Chondrocyte (in vitro differentiated cells): ENCODE measurements at regions not wholly inside any gene's neighbourhood (a gene's known extent, or its start where the extent isn't known, plus 50 kb on each side); places are given as distances from the start of the nearest gene placed in this dataset.
"Not testable (repeated sequence)": the region's sequence is repeated elsewhere in the genome, so short reads cannot be mapped to it uniquely, and the experiment has no call there.

Experiments
- DNase-seq: peaks from one replicate; pipeline ENCODE4 v3.0.0; 2021; ENCODE audit warnings: mixed read lengths, low spot score
- H3K27ac Mint-ChIP-seq: one replicate; pipeline ENCODE4 v1.8.0; 2021; ENCODE audit warnings: mild to moderate bottlenecking, moderate library complexity, mixed read lengths; ENCODE audit not compliant: unreplicated experiment
- H3K27me3 Mint-ChIP-seq: 2 replicates; pipeline ENCODE4 v1.8.0; 2021; ENCODE audit warnings: low read depth, mixed read lengths
- H3K36me3 Mint-ChIP-seq: 2 replicates; pipeline ENCODE4 v1.8.0; 2021; ENCODE audit warnings: low read depth, mixed read lengths
- H3K4me1 Mint-ChIP-seq: 2 replicates; pipeline ENCODE4 v1.8.0; 2021; ENCODE audit warnings: low read depth, mild to moderate bottlenecking, mixed read lengths
- H3K4me3 Mint-ChIP-seq: one replicate; pipeline ENCODE4 v1.8.0; 2021; ENCODE audit warnings: mild to moderate bottlenecking, moderate library complexity, mixed read lengths; ENCODE audit not compliant: unreplicated experiment
- H3K9me3 Mint-ChIP-seq: 2 replicates; pipeline ENCODE4 v1.8.0; 2021; ENCODE audit warnings: low read depth, mixed read lengths
- CTCF ChIP-seq: fragments of 200-600 bp; sonication (generic); IDR thresholded peaks from 2 replicates; pipeline ENCODE4 v1.5.0; 2021; ENCODE audit warnings: antibody characterized with exemption, mild to moderate bottlenecking, moderate library complexity

GRCh38 chr5:54794135-54794975 lies 191.0 kb downstream of the ESM1 start:
- H3K36me3 Mint-ChIP-seq, result peaks cover 5% of the 10 kb centered on the region
- H3K9me3 Mint-ChIP-seq, result peaks cover 13% of the 10 kb centered on the region
- TF ChIP-seq CTCF, result no peak
- H3K4me3 Mint-ChIP-seq, result no peak overlapping the region
- H3K27ac Mint-ChIP-seq, result peak overlapping the region; percentile 41
- H3K4me1 Mint-ChIP-seq, result peaks cover 20% of the 10 kb centered on the region
- peaks cover 2% of the 10 kb centered on the region for H3K27me3 Mint-ChIP-seq
- no peak for DNase-seq

GRCh38 chr5:54793468-54794134 lies 191.8 kb downstream of the ESM1 start:
- H3K27ac Mint-ChIP-seq, result peak overlapping the region; percentile 41
- DNase-seq, result no peak

GRCh38 chr5:54792611-54793404 lies 192.6 kb downstream of the ESM1 start:
- Mint-ChIP-seq H3K4me1 (peaks cover 20% of the 10 kb centered on the region), H3K9me3 (peaks cover 13% of the 10 kb centered on the region), H3K27ac (no peak overlapping the region), H3K27me3 (peaks cover 2% of the 10 kb centered on the region), H3K36me3 (peaks cover 5% of the 10 kb centered on the region), H3K4me3 (no peak overlapping the region)
- DNase-seq, result no peak
- no peak for TF ChIP-seq CTCF

More at GRCh38 chr5:54793468-54794134, 191.8 kb downstream of the ESM1 start:
- TF ChIP-seq CTCF, result no peak
- Mint-ChIP-seq H3K4me1 (peaks cover 20% of the 10 kb centered on the region), H3K4me3 (no peak overlapping the region), H3K27me3 (peaks cover 2% of the 10 kb centered on the region), H3K9me3 (peaks cover 13% of the 10 kb centered on the region), H3K36me3 (peaks cover 5% of the 10 kb centered on the region)

- Mint-ChIP-seq H3K4me1 (peaks cover 25% of the 10 kb centered on the region), H3K9me3 (peaks cover 18% of the 10 kb centered on the region)
- not testable (repeated sequence) for H3K4me3 Mint-ChIP-seq, DNase-seq, H3K27me3 Mint-ChIP-seq, H3K36me3 Mint-ChIP-seq, H3K27ac Mint-ChIP-seq
These were observed 197.5 kb downstream of the ESM1 start for GRCh38 chr5:54787910-54788309.

GRCh38 chr5:54785729-54786591 lies 199.4 kb downstream of the ESM1 start:
- no peak for DNase-seq
- Mint-ChIP-seq H3K4me1 (peaks cover 19% of the 10 kb centered on the region), H3K9me3 (peaks cover 21% of the 10 kb centered on the region), H3K4me3 (no peak overlapping the region), H3K27me3 (peaks cover under 1% of the 10 kb centered on the region), H3K27ac (peak overlapping the region; percentile 38), H3K36me3 (peaks cover under 1% of the 10 kb centered on the region)
- peak; percentile 38 for TF ChIP-seq CTCF
